ENCODE measurements at regions not wholly inside any gene's neighbourhood (a gene's known extent, or its start where the extent isn't known, plus 50 kb on each side); places are given as distances from the start of the nearest gene placed in this dataset.

GRCh38 chr2:164066095-164066494 lies 330.3 kb upstream of the FIGN start:
- TF ChIP-seq, protein P1, sequence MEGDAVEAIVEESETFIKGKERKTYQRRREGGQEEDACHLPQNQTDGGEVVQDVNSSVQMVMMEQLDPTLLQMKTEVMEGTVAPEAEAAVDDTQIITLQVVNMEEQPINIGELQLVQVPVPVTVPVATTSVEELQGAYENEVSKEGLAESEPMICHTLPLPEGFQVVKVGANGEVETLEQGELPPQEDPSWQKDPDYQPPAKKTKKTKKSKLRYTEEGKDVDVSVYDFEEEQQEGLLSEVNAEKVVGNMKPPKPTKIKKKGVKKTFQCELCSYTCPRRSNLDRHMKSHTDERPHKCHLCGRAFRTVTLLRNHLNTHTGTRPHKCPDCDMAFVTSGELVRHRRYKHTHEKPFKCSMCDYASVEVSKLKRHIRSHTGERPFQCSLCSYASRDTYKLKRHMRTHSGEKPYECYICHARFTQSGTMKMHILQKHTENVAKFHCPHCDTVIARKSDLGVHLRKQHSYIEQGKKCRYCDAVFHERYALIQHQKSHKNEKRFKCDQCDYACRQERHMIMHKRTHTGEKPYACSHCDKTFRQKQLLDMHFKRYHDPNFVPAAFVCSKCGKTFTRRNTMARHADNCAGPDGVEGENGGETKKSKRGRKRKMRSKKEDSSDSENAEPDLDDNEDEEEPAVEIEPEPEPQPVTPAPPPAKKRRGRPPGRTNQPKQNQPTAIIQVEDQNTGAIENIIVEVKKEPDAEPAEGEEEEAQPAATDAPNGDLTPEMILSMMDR (IDR thresholded peaks at IDR 0.05): no peak
- no peak for TF ChIP-seq ZFX (IDR thresholded peaks at IDR 0.05; ENCODE audit: borderline replicate concordance)
